HG03469 (cell line): ENCODE measurements at regions not wholly inside any gene's neighbourhood (a gene's known extent, or its start where the extent isn't known, plus 50 kb on each side); places are given as distances from the start of the nearest gene placed in this dataset.

Experiments
- ATAC-seq: cut with Tn5 transposase; IDR thresholded peaks from one replicate; pipeline ENCODE4 v1.9.1; 2021; ENCODE audit warnings: mild to moderate bottlenecking, moderate library complexity, moderate number of reproducible peaks; ENCODE audit not compliant: unreplicated experiment

DNA sequence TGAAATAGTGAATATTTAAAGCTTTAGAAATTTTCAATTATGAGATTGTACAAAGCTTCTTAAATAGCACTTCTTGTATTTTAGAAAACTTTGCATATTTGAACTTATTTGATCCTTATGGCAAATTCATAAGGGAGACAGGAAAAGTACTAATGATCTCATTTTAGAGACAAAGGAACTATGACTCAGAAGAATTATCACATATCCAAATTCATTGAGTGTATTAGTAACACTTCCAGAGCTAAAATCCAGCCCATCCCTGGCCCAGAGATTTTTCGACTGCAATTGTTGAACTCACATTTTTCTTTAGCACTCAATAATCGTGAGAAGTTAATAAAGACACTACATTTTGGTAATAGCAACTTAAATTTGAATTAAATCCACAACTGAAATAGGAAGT is 704.3 kb downstream of the EPM2A start:
- no peak for ATAC-seq

- no peak for ATAC-seq
Observed at GRCh38 chr6:145031962-145032361, 703.4 kb downstream of the EPM2A start.

DNA sequence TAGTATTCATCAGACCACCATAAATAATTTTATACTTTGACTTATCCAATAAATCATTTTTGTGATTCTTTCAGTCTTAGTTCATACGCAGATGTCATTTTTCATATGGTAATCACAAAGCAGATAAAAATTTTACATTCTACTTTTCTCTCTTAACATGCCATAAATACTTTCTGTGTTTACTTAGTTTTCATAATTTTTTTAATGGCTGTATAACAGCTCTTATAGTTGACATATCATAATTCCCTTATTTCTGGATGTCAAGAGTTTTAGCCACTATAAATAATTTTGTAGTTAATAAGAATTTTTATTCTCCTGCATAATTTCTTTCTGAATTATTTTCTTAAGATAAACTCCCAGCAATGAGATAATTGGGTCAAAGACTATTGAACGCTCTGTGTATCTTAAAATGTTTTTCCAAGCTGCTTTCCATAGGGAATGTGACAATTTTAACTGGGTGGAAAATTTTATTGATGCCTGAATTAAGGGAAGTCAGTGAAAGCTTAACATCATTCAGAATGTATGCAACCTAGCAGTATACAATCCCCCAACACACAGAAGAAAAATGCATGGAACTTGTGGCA is 702.7 kb downstream of the EPM2A start:
- no peak for ATAC-seq

- no peak for ATAC-seq
Observed at GRCh38 chr6:145034664-145035063, 700.7 kb downstream of the EPM2A start.

DNA sequence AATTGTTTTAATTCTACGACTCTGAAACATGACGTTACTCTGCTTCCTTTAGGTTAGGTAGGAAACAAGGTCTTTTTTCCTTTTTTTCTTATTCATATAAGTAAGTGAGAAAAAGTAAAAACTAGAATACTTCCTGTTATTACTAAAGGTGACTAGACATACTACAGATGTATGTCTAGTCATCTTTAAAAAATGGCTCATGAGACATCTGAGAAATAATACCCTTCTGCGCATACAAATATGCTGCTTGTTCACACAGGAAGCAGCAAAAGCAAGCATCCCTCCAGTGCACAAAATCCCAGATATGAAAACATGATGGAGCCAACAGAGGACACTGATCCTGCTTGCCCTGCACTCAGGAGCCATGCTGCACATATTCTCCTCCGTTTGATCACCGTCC is 699.1 kb downstream of the EPM2A start:
- no peak for ATAC-seq

- ATAC-seq: no peak
Observed at GRCh38 chr6:145036848-145037567, 698.3 kb downstream of the EPM2A start.

DNA sequence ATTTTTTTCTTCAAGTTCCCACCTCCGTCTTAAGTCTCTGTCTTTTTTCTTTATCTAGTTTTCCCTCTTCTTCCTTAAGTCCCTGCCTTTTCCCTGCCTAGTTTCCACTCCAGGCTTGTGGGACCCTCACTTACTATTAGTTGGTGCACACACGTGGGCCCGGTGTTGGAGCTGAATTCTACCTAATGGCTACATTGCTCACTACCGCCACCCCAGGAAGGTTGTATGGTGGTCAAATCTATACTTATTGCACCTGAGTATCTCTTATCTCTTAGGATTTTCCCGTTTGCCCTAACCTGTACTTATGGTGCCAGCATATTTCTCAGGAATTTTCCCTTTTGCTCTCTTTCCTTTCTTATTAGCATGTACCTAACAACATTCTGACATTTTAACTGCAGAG is 692.8 kb downstream of the EPM2A start:
- ATAC-seq: no peak

DNA sequence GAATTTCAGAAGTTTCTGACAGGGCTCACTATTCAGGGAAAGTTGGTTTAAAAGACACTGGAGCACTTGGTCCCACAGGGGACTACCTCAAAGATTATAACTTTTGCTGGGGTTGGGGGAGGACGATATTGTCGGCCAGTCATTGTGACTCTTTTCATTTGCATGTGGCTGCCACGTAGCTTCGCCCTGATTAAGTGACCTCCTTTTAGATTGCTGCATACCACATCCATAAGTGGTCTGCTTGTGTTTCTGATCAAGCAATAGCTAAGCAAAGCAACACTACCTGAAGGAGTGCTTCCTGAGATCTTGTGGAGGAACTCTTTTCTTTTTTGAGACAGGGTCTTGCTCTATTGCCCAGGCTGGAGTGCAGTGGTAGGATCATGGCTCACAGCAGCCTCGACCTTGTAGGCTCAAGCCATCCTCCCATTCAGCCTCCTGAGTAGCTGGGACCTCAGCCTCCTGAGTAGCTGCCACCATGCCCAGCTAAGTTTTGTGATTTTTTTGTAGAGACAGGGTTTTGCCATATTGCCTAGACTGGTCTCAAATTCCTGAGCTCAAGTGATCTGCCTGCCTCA is 691.3 kb downstream of the EPM2A start:
- no peak for ATAC-seq

DNA sequence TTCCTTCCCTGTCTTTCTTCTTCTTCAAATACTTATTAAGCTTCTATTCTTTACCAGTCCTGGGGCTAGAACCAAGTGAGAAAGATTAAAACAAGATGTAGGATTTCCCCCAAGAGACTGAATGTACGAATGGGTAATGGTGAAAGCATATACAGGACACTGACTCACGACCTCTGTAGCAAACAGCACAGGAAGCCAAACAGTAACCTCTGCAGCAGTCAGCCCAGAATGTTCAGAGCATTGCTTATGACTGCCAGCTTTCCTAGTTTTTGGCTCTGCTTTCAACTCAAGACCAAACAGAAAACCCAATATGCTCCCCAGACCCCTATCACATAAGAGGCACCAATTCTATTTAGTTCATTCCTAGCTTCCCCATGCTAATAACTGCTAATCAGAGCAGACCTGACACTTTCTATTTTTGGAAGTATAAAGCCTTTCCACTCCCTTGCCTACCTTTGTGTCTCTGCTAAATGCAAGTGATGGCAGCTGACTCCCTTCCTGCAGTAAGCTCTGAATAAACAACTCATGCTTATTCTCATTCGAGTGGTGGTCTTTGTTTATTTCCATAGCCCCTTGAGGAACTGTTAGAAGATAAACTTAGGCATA is 690.6 kb downstream of the EPM2A start:
- ATAC-seq: no peak

- no peak for ATAC-seq
Observed at GRCh38 chr6:145045582-145045981, 689.7 kb downstream of the EPM2A start.

DNA sequence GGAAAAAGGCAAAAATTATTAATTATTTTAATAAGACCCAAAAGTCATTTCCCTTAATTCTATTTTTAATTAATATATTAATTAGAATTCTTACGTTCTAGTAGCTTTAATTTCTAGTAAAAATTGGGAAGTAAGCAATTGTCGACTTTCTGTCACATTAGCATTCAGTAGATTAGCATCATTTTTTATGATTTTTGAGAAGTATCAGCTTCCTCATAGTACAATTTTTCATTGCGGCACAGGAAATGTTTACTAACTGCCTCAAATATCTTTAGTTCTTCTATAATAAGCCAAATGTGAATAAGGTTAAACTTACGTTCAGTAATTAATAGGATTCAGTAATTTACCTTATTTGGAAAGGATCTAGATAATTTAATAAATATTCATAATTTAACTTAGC is 687.4 kb downstream of the EPM2A start:
- ATAC-seq: no peak

DNA sequence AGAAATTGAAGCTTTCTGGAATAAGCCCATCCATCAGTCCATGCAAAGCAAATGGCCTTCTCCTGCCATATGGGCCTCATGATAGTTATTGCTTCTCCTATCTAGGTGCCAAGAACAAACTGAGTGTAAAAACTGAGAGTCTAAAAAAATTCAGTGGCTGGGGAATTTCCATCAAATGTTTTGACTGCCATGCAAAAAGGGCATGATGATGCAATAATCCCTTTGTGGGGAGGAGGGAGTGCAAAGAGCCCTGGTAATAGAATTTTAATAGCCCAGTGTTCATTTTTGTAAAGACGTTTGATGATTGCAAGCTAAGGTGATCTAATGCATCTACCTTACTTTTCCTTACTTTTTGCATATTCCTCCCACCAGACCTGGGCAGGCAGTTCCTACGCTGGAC is 683.7 kb downstream of the EPM2A start:
- no peak for ATAC-seq

GRCh38 chr6:145055567-145055966 is 679.8 kb downstream of the EPM2A start:
- no peak for ATAC-seq

GRCh38 chr6:145060714-145061113 is 674.6 kb downstream of the EPM2A start:
- no peak for ATAC-seq

GRCh38 chr6:145063091-145063490 is 672.2 kb downstream of the EPM2A start:
- no peak for ATAC-seq

- ATAC-seq: no peak
Observed at GRCh38 chr6:145067430-145067829, 667.9 kb downstream of the EPM2A start.

DNA sequence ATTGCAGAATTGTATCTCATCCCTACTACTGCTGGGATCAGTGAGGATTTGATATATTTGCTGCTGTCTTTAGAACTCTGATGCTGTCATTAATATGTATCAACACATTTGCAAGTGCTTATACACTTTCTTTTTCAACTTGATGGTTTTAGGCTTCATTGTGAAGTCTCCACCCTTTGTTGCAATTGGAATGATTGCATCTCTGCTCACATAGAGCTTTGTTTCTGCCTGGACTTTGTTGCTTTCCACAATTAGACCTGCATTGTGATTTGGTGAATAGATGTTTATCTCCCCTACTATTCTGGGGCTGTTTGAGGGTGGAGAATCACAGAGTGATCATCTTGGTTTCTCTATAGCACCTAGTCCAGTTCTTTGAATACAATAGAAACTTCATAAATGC is 666.7 kb downstream of the EPM2A start:
- no peak for ATAC-seq

GRCh38 chr6:145069966-145070365 is 665.4 kb downstream of the EPM2A start:
- ATAC-seq: no peak

DNA sequence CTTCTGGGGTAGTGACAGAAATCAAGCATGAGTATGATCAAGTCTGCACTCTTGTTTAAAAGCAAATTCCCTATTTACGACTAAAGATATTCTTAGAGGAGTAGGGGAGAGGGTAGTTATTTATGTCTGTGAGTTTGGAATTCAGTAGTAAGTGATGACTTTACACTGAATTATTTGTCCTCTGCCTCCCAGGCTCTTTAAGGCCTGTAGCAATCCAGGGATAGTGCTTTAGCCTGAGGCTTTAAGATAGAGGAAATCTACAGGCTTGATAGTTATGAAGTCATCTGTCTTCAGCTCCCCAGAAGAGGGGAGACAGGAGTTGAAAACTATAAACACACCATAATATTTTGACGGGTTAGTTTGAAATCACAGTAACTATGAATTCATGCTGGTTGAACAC is 664.5 kb downstream of the EPM2A start:
- no peak for ATAC-seq

DNA sequence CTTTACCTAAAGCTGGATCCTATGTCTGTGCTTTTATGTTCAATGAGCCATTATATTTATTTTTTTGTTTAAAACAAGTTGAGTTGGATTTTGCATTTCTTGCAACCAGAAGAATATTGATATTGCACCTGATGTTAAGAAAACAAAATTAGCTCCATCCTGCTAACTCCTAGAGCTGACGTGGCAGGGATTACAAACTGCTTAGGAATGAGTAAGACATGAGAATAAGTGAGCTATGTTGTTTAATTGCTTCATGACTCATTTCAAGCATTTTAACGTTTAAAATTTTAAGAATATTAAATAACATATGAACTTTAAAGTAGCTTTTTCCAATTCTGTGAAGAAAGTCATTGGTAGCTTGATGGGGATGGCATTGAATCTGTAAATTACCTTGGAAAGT is 663.5 kb downstream of the EPM2A start:
- no peak for ATAC-seq

GRCh38 chr6:145073811-145074210 is 661.5 kb downstream of the EPM2A start:
- ATAC-seq: no peak

DNA sequence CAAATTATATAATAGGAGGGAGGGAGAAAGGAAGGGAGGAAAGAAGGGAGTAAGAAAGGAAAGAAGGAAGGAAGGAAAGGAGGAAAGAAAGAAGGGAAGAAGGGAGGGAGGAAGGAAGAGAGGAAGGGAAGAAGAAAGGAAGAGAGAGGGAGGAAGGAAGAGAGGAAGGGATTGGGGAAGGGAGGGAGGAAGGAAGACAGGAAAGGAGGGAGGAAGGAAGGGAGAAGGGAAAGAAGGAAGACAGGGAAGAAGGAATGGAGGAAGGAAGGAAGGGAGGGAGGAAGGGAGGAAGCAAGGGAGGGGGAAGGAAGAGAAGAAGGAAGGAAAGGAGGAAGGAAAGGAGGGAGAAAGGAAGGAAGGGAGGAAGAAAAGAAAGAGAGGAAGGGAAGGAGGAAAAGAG is 660.5 kb downstream of the EPM2A start:
- ATAC-seq: no peak
